GM19351 (cell line): ENCODE measurements at regions not wholly inside any gene's neighbourhood (a gene's known extent, or its start where the extent isn't known, plus 50 kb on each side); places are given as distances from the start of the nearest gene placed in this dataset.

Experiments used
- ATAC-seq: cut with Tn5 transposase; IDR thresholded peaks from one replicate; pipeline ENCODE4 v1.9.1; 2021; ENCODE audit warnings: mild to moderate bottlenecking, moderate library complexity; ENCODE audit not compliant: unreplicated experiment

DNA sequence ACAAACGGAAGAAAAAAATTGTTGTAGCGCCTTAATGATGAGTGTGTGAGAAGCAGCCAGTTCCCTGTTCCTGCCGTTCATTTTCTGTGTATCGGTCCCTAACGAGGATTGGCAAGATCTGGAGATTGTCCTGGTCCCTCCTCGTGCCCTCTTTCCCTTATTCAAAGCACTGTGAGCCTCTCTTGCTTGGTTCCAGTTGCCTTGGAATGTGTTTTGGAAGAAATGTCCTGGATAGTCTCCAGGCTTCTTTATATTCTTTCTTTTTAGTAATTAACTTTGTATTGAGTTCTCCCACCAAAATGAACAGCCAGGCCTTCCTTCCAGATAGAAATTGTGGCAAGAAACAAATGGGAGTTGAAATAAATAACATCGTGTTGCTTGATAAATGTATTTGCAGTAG is 348.3 kb downstream of the CDH26 start:
- ATAC-seq = no peak

DNA sequence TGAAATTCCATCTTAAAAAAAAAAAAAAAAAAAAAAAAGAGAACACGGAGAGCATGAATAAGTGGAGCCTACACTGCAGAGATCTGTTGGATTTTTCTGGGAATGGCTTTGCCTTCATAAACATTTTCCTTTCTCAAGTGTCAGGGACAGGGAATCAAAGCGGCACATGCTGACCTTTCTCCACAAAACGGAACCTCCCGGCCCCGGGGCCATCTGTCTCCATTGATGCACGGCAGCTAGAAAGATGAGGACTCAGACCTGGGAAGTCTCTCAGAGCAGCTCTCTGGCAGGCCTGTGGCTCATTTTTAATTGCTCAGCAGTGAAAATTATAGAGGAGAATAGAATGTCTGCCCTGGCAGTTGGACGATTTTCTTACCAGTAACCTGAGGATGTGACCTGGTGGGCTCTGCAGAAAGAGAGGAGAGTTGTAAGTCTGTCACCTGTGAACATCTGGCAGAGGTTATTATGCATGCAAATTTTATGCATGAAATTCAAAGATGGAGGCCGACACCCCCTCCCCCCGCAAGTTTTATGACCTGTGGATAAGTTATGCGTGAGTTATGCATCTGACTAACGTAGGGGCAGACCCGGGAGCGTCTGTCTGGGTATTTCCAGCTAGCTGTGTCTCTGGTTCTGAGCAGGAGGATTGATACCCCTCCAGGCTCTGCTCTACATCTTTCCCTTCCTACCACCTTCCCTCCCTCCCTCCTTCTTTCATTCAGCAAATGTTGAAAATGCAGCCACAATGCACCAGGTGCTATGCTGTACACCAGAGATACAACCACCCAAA is 352.5 kb downstream of the CDH26 start:
- ATAC-seq = no peak

DNA sequence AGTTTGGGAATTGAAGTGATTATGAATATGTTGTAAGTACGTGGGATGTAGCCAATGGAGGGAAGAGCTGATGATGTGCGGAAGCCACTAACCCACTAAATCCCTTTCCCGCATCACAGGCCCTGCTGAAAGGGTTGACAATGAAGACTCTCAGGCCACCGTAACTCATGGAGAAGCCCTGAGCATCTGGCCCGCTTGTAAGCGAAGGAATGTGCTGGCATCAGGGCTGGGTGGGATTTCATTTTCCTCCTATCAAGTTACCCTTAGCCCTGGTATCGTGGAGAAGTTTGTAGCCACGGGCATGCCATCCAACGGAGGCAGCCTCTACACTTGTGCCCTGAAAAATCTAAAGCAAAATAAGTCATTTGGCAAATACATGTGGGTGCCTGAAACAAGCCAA is 355.0 kb downstream of the CDH26 start:
- no peak for ATAC-seq

DNA sequence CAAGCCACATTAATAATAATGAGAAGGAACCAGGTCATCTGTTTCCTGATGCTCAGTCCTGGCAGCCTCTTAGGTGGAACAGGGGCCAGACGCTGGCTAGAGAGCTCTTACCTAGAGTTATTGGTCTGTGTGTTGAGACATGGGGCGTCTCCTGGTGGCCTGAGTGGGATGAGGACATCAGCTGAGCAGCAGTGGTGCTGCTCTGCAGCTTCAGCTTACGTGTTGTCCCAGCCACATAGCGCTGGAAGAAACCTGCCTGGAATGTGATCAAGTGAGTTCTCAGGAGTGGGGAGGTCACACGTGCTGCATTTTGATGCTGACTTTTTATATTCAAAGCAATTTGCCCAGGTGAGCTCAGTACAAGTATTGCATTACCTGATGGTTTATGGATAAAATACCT is 355.4 kb downstream of the CDH26 start:
- ATAC-seq = no peak

DNA sequence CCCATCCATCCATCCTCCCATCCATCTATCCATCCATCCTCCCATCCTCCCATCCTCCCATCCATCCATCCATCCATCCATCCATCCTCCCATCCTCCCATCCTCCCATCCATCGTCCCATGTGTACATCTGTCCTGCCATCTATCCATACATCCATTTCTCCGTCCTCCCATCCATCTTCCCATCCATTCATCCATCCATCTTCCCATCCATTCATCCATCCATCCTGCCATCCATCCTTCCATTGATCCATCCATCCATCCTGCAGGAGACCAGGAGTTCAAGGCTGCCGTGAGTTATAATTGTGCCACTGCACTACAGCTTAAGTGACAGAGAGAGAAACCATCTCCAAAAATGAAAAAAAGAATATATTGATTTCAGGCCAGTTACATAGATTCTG is 356.5 kb downstream of the CDH26 start:
- no peak for ATAC-seq

- no peak for ATAC-seq
Observed at GRCh38 chr20:60316476-60317158, 358.4 kb downstream of the CDH26 start.

GRCh38 chr20:60317401-60317800 is 359.2 kb downstream of the CDH26 start:
- ATAC-seq = no peak

- ATAC-seq = no peak
Observed at GRCh38 chr20:60321601-60322000, 363.4 kb downstream of the CDH26 start.

DNA sequence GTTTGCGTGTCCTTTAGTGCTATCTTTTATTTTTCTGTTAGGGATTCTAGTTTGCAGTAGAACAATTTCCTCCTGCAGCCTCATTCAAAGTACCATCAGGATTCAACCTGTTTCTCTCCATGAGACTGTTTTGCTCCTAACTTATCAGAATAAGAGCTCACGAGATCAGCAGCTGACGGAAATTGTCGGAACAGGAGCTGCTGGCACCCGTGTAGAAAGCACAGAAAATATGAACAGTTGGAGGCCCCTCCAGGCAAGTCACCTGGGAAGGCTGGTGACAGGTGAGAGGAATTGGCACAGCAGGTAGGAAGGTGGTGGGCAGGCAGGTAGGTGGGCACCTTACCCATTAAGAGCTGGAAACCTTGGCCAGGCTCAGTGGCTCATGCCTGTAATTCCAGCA is 368.6 kb downstream of the CDH26 start:
- ATAC-seq = no peak

GRCh38 chr20:60327971-60328660 is 369.9 kb downstream of the CDH26 start:
- ATAC-seq = no peak

DNA sequence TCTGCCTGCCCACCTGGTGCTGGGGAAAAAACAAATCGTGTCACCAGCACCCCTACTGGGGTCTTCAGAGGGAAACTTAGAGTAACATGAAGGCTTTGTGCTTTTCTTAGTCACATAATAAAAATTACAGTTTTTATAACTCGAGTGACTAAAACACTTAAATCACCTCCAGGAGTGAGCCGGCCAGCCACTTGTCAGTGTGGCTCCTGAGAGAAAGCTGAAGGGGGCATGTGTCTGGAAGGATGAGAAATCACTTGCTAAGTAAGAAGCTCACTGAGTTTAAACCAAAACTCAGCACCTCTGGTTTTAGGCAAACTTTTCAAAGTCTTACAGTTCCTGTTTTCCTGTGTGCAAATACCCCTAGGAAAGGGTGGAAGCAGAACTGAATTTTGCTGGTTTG is 372.2 kb downstream of the CDH26 start:
- ATAC-seq = no peak

- ATAC-seq = no peak
Observed at GRCh38 chr20:60331688-60332300, 373.6 kb downstream of the CDH26 start.

DNA sequence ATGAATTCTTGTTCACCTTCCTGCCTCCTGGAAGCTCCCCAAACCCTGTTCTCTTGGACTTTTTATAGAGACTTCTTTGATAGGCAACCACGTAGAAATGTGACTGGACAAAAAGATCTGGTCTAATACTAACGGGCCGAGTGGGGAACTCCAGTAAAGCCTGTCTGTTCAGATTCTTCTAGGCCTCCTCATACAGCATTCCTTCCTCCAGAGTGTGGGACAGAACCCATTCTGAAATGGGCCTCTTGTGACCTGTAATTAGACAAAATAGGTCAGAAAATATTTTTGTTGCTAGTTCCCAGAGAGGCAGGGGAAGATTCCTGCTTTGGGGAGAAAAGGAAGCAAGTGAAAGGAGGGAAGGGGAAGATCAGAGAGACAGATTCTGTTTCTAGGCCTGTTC is 374.3 kb downstream of the CDH26 start:
- no peak for ATAC-seq

- no peak for ATAC-seq
Observed at GRCh38 chr20:60334911-60335310, 376.7 kb downstream of the CDH26 start.

DNA sequence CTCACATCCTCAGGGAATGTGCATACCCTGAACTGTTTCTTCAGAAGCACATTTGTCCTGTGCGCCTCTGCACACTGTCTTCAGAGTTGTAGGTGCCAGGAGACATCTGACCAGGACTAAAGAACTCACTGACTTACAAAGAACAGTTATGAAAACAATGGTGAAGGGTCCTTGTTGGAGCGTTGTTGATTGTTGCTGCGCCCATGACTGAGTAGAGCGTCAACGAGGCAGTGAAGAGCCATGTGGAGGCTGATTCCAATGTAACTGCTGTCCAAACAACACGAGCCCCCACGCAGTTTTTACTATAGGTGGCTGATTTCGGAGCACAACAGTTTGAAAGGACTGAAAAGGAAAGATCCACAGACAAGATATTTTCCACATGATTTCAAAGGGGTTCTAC is 380.3 kb downstream of the CDH26 start:
- no peak for ATAC-seq

- no peak for ATAC-seq
Observed at GRCh38 chr20:60339738-60340137, 381.5 kb downstream of the CDH26 start.

- ATAC-seq = no peak
Observed at GRCh38 chr20:60340232-60340631, 382.0 kb downstream of the CDH26 start.

DNA sequence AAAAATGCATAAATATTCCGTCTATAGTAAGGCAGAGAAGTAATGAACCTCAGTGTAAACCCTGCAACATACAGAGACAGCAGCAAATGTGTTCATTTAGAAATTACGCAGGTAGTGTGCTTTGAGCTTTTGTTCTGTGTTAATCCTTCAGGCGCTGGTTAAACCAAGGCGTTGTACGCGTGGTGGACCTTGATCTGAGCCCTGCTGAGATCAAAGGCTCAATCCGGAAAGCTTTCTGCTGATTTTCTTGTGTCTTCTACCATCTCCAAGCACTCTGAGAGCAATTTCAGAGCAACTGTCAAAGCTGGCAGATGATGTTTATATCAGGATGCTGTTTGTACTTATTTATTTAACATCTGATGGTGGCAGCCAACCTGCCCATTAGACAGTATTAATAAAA is 382.8 kb downstream of the CDH26 start:
- ATAC-seq = no peak

GRCh38 chr20:60345106-60345505 is 386.9 kb downstream of the CDH26 start:
- ATAC-seq = no peak

GRCh38 chr20:60349418-60349817 is 391.2 kb downstream of the CDH26 start:
- no peak for ATAC-seq

- ATAC-seq = no peak
Observed at GRCh38 chr20:60352017-60352416, 393.8 kb downstream of the CDH26 start.

DNA sequence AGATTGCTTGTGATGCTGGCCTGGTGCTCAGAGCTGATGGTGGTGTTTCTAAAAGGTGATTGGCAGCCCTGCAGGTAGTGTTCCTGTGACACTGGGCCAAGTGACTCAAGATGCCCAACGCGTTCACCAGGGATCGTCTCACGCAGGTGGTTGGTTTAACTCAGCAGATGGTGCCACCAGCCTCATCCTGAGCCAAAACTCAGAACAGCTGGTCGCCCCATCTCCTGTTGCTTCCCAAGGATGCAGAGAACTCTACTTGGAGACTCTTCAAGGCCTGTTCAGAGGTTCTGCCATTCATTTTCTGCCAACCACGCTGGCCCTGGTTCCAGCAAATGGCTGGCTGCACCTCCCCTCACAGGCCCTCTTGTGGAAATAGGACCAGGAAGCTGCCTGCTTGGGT is 394.4 kb downstream of the CDH26 start:
- no peak for ATAC-seq
